Rectal smooth muscle tissue (tissue), 1 donor: ENCODE measurements at regions not wholly inside any gene's neighbourhood (a gene's known extent, or its start where the extent isn't known, plus 50 kb on each side); places are given as distances from the start of the nearest gene placed in this dataset.
"Not testable (repeated sequence)": the region's sequence is repeated elsewhere in the genome, so short reads cannot be mapped to it uniquely, and the experiment has no call there.

ENCODE experiments used
- H3K27ac ChIP-seq: one replicate; pipeline ENCODE4 v1.7.0; 2013; ENCODE audit warnings: low read depth, low read length, inconsistent platforms
- H3K27me3 ChIP-seq: one replicate; pipeline ENCODE4 v1.7.0; 2013; ENCODE audit warnings: low read length; ENCODE audit not compliant: control insufficient read depth, insufficient read depth
- H3K36me3 ChIP-seq: one replicate; pipeline ENCODE4 v1.7.0; 2013; ENCODE audit warnings: low read length; ENCODE audit not compliant: control insufficient read depth, insufficient read depth
- H3K4me1 ChIP-seq: one replicate; pipeline ENCODE4 v1.7.0; 2013; ENCODE audit warnings: low read length; ENCODE audit not compliant: control insufficient read depth, insufficient read depth
- H3K4me3 ChIP-seq: one replicate; pipeline ENCODE4 v1.7.0; 2013; ENCODE audit warnings: low read length
- H3K9ac ChIP-seq: one replicate; pipeline ENCODE4 v1.7.0; 2013; ENCODE audit warnings: low read length

- Histone ChIP-seq H3K4me1 (no peaks in the 10 kb centered on the region), H3K27me3 (no peaks in the 10 kb centered on the region), H3K4me3 (peak overlapping the region; percentile 54), H3K36me3 (no peaks in the 10 kb centered on the region), H3K27ac (no peak overlapping the region), H3K9ac (no peak overlapping the region)
Measured at GRCh38 chr1:166489356-166489669, 322.5 kb upstream of the FAM78B start.

GRCh38 chr1:166489670-166490436 is 323.1 kb upstream of the FAM78B start:
- no peak overlapping the region for H3K9ac ChIP-seq
- no peaks in the 10 kb centered on the region for H3K36me3 ChIP-seq
- H3K27me3 ChIP-seq = no peaks in the 10 kb centered on the region
- H3K27ac ChIP-seq = peak overlapping the region; percentile 67
- no peaks in the 10 kb centered on the region for H3K4me1 ChIP-seq
- H3K4me3 ChIP-seq = peak overlapping the region; percentile 54

- Histone ChIP-seq H3K4me3 (peak overlapping the region; percentile 54), H3K4me1 (no peaks in the 10 kb centered on the region), H3K36me3 (no peaks in the 10 kb centered on the region), H3K27ac (no peak overlapping the region), H3K9ac (no peak overlapping the region), H3K27me3 (no peaks in the 10 kb centered on the region)
Measured at GRCh38 chr1:166490437-166490991, 323.7 kb upstream of the FAM78B start.

GRCh38 chr1:166493765-166494164 is 327.0 kb upstream of the FAM78B start:
- not testable (repeated sequence) for H3K9ac ChIP-seq, H3K4me1 ChIP-seq, H3K36me3 ChIP-seq, H3K4me3 ChIP-seq, H3K27ac ChIP-seq, H3K27me3 ChIP-seq

GRCh38 chr1:166507347-166507746 is 331.9 kb upstream of the POGK start:
- no peaks in the 10 kb centered on the region for H3K4me1 ChIP-seq
- no peaks in the 10 kb centered on the region for H3K27me3 ChIP-seq
- H3K9ac ChIP-seq = no peak overlapping the region
- no peak overlapping the region for H3K27ac ChIP-seq
- H3K4me3 ChIP-seq = no peak overlapping the region
- no peaks in the 10 kb centered on the region for H3K36me3 ChIP-seq

GRCh38 chr1:166511761-166512160 is 327.5 kb upstream of the POGK start:
- no peaks in the 10 kb centered on the region for H3K4me1 ChIP-seq
- H3K27me3 ChIP-seq = no peaks in the 10 kb centered on the region

GRCh38 chr1:166514067-166514466 is 325.2 kb upstream of the POGK start:
- H3K27me3 ChIP-seq = no peaks in the 10 kb centered on the region
- no peaks in the 10 kb centered on the region for H3K4me1 ChIP-seq
- no peaks in the 10 kb centered on the region for H3K36me3 ChIP-seq
- H3K9ac ChIP-seq = no peak overlapping the region
- H3K27ac ChIP-seq = no peak overlapping the region
- H3K4me3 ChIP-seq = no peak overlapping the region

More at GRCh38 chr1:166511761-166512160, 327.5 kb upstream of the POGK start:
- Histone ChIP-seq H3K27ac (no peak overlapping the region), H3K4me3 (no peak overlapping the region), H3K9ac (no peak overlapping the region), H3K36me3 (no peaks in the 10 kb centered on the region)

GRCh38 chr1:166527752-166528151 is 311.5 kb upstream of the POGK start:
- Histone ChIP-seq H3K27ac (no peak overlapping the region), H3K27me3 (no peaks in the 10 kb centered on the region), H3K4me1 (no peaks in the 10 kb centered on the region), H3K9ac (no peak overlapping the region), H3K36me3 (no peaks in the 10 kb centered on the region), H3K4me3 (no peak overlapping the region)

GRCh38 chr1:166538646-166539045 is 300.6 kb upstream of the POGK start:
- Histone ChIP-seq H3K9ac (no peak overlapping the region), H3K27me3 (no peaks in the 10 kb centered on the region), H3K36me3 (no peaks in the 10 kb centered on the region)

GRCh38 chr1:166544036-166544435 is 295.2 kb upstream of the POGK start:
- H3K4me3 ChIP-seq = no peak overlapping the region
- H3K27ac ChIP-seq = no peak overlapping the region
- no peaks in the 10 kb centered on the region for H3K27me3 ChIP-seq
- no peak overlapping the region for H3K9ac ChIP-seq
- H3K4me1 ChIP-seq = no peaks in the 10 kb centered on the region
- H3K36me3 ChIP-seq = no peaks in the 10 kb centered on the region

More at GRCh38 chr1:166538646-166539045, 300.6 kb upstream of the POGK start:
- Histone ChIP-seq H3K27ac (no peak overlapping the region), H3K4me3 (no peak overlapping the region), H3K4me1 (no peaks in the 10 kb centered on the region)

GRCh38 chr1:166544561-166544960 is 294.7 kb upstream of the POGK start:
- Histone ChIP-seq H3K4me3 (no peak overlapping the region), H3K4me1 (no peaks in the 10 kb centered on the region), H3K27ac (no peak overlapping the region), H3K27me3 (no peaks in the 10 kb centered on the region), H3K9ac (no peak overlapping the region), H3K36me3 (no peaks in the 10 kb centered on the region)

GRCh38 chr1:166552706-166553105 is 286.6 kb upstream of the POGK start:
- Histone ChIP-seq H3K27me3 (no peaks in the 10 kb centered on the region), H3K4me3 (no peak overlapping the region), H3K9ac (no peak overlapping the region), H3K4me1 (no peaks in the 10 kb centered on the region), H3K27ac (no peak overlapping the region), H3K36me3 (no peaks in the 10 kb centered on the region)

GRCh38 chr1:166570954-166571353 is 268.3 kb upstream of the POGK start:
- Histone ChIP-seq H3K9ac (no peak overlapping the region), H3K27ac (no peak overlapping the region), H3K4me1 (no peaks in the 10 kb centered on the region), H3K36me3 (no peaks in the 10 kb centered on the region), H3K4me3 (no peak overlapping the region), H3K27me3 (no peaks in the 10 kb centered on the region)
